KMS-11 (cell line): ENCODE measurements at regions not wholly inside any gene's neighbourhood (a gene's known extent, or its start where the extent isn't known, plus 50 kb on each side); places are given as distances from the start of the nearest gene placed in this dataset.

Experiments
- H2AFZ ChIP-seq: fragments of 200-600 bp; sonication (generic); 2 replicates; pipeline ENCODE4 v1.6.1; 2016; ENCODE audit warnings: antibody characterized with exemption, mixed run types, low read depth
- H3K27ac ChIP-seq: fragments of 200-600 bp; sonication (generic); 2 replicates; pipeline ENCODE4 v1.6.1; 2016; ENCODE audit warnings: mild to moderate bottlenecking, mixed run types
- H3K27me3 ChIP-seq: fragments of 200-600 bp; sonication (generic); 2 replicates; pipeline ENCODE4 v1.6.1; 2017; ENCODE audit warnings: mild to moderate bottlenecking, low read depth, mixed run types, moderate library complexity; ENCODE audit not compliant: insufficient read depth
- H3K36me3 ChIP-seq: fragments of 200-600 bp; sonication (generic); 2 replicates; pipeline ENCODE4 v1.6.1; 2017; ENCODE audit warnings: mild to moderate bottlenecking, mixed run types; ENCODE audit not compliant: insufficient read depth
- H3K4me1 ChIP-seq: fragments of 200-600 bp; sonication (generic); 2 replicates; pipeline ENCODE4 v1.6.1; 2016; ENCODE audit warnings: mild to moderate bottlenecking, low read depth, mixed run types; ENCODE audit not compliant: poor library complexity, severe bottlenecking
- H3K4me2 ChIP-seq: fragments of 200-600 bp; sonication (generic); 2 replicates; pipeline ENCODE4 v1.7.0; 2016; ENCODE audit warnings: mild to moderate bottlenecking, mixed run types
- H3K4me3 ChIP-seq: fragments of 200-600 bp; sonication (generic); IDR thresholded peaks from 2 replicates; pipeline ENCODE4 v1.6.1; 2017; ENCODE audit warnings: low read depth, low read length, mixed read lengths; ENCODE audit not compliant: insufficient read depth
- H3K79me2 ChIP-seq: fragments of 200-600 bp; sonication (generic); 2 replicates; pipeline ENCODE4 v1.6.1; 2016; ENCODE audit warnings: low read depth, mixed run types; ENCODE audit not compliant: insufficient read depth
- H3K9ac ChIP-seq: fragments of 200-600 bp; sonication (generic); 2 replicates; pipeline ENCODE4 v1.6.1; 2016; ENCODE audit warnings: mild to moderate bottlenecking, mixed run types
- H4K20me1 ChIP-seq: fragments of 200-600 bp; sonication (generic); 2 replicates; pipeline ENCODE4 v1.6.1; 2016; ENCODE audit warnings: mild to moderate bottlenecking, mixed run types; ENCODE audit not compliant: insufficient read depth
- TF ChIP-seq, protein P1 (sequence below): fragments of 200-600 bp; sonication (generic); conservative IDR thresholded peaks from 2 replicates; pipeline ENCODE4 v1.6.1; 2017; ENCODE audit warnings: low read depth, mild to moderate bottlenecking, antibody characterized with exemption, low read length, moderate library complexity, mixed read lengths

- TF ChIP-seq, protein P1, sequence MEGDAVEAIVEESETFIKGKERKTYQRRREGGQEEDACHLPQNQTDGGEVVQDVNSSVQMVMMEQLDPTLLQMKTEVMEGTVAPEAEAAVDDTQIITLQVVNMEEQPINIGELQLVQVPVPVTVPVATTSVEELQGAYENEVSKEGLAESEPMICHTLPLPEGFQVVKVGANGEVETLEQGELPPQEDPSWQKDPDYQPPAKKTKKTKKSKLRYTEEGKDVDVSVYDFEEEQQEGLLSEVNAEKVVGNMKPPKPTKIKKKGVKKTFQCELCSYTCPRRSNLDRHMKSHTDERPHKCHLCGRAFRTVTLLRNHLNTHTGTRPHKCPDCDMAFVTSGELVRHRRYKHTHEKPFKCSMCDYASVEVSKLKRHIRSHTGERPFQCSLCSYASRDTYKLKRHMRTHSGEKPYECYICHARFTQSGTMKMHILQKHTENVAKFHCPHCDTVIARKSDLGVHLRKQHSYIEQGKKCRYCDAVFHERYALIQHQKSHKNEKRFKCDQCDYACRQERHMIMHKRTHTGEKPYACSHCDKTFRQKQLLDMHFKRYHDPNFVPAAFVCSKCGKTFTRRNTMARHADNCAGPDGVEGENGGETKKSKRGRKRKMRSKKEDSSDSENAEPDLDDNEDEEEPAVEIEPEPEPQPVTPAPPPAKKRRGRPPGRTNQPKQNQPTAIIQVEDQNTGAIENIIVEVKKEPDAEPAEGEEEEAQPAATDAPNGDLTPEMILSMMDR, result no peak
- Histone ChIP-seq H2AFZ (no peak overlapping the region), H3K27ac (no peak overlapping the region), H3K4me3 (no peak overlapping the region), H3K79me2 (no peaks in the 10 kb centered on the region), H3K4me1 (peaks cover 21% of the 10 kb centered on the region), H4K20me1 (no peaks in the 10 kb centered on the region), H3K36me3 (no peaks in the 10 kb centered on the region), H3K27me3 (no peaks in the 10 kb centered on the region), H3K4me2 (no peak overlapping the region), H3K9ac (no peak overlapping the region)
These were observed 192.0 kb downstream of the BCHE start for GRCh38 chr3:165645191-165645590.

DNA sequence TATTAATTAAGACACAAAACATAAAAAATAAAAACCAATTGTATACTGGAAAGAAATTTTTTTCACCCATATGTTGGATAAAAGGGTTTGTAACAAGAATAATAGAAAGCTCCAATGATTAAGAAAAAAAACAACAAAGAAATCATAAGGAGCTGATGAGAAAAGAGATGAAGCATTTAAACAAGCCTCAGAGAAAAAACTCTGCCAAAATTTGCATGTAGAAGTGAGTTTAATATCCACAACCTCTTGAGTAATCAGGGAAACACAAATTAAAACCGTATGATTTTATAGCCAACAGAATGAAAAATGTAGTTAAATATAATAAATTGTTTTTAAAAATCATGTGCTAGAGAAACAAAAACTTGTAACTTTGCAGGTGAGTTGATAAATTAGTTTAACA, 192.9 kb downstream of the BCHE start:
- Histone ChIP-seq H2AFZ (no peak overlapping the region), H3K4me2 (no peak overlapping the region), H3K9ac (no peak overlapping the region), H3K27me3 (no peaks in the 10 kb centered on the region), H4K20me1 (no peaks in the 10 kb centered on the region), H3K27ac (no peak overlapping the region), H3K36me3 (no peaks in the 10 kb centered on the region), H3K4me3 (no peak overlapping the region), H3K4me1 (peaks cover 21% of the 10 kb centered on the region), H3K79me2 (no peaks in the 10 kb centered on the region)
- TF ChIP-seq, protein P1, result no peak

DNA sequence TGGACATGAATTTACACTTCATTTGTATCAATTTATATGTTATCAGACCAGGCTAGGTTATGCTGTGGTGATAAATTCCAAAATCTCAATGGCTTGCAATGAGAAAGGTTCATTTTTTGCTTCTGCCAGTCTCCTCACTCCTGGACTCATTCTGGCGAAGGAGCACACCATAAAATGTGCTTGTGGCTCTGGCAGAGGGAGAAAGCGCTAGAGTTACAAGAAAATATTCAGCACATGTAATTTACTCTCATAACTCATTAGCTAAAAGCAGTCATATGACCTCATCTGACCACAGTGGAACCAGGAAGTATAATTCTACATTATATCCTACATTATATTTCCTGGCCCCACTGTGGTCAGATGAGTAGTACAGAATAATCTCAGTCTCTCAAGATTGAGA, 193.8 kb downstream of the BCHE start:
- no peak overlapping the region for H3K4me3 ChIP-seq
- H2AFZ ChIP-seq, result peak overlapping the region; percentile 34
- no peaks in the 10 kb centered on the region for H3K79me2 ChIP-seq
- H4K20me1 ChIP-seq, result no peaks in the 10 kb centered on the region
- TF ChIP-seq, protein P1, result no peak
- no peaks in the 10 kb centered on the region for H3K27me3 ChIP-seq
- H3K4me1 ChIP-seq, result peaks cover 21% of the 10 kb centered on the region
- peak overlapping the region; percentile 23 for H3K27ac ChIP-seq
- H3K9ac ChIP-seq, result no peak overlapping the region
- peak overlapping the region; percentile 14; the same call in 1 of the 2 replicates for H3K4me2 ChIP-seq
- no peaks in the 10 kb centered on the region for H3K36me3 ChIP-seq

DNA sequence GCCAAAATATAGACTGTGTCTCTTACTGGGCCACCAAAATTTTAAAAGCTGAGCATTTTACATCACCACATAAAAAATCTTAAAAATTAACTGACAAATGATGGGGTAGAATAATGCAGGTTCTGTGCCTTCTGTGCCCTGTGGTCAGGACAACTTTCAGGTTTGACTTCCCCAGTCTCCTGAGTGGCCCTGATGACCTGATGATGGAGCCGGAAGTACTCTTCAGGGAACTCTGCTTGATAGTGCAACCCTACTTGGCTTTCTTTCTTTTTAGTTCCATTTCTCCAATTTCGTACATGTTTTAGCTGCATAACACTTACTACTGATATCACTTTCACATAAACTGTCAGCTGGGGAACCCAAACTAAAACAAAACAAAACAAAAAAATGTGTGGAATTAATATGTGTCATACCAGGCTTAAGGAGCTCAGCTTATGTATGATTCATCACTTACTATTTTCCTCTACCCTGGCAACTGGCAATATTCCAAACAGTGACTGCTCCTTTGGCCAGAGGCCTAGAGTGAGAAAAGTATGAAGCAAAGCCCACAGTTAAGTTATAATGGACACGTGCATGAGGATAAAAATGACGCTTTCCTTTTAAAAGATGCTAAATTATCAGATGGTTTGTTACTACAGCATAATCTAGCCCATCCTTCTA, 194.3 kb downstream of the BCHE start:
- H3K9ac ChIP-seq, result no peak overlapping the region
- H3K27me3 ChIP-seq, result no peaks in the 10 kb centered on the region
- H3K4me3 ChIP-seq, result no peak overlapping the region
- no peaks in the 10 kb centered on the region for H3K36me3 ChIP-seq
- TF ChIP-seq, protein P1, result no peak
- H3K27ac ChIP-seq, result peak overlapping the region; percentile 23
- peak overlapping the region; percentile 34 for H2AFZ ChIP-seq
- H3K79me2 ChIP-seq, result no peaks in the 10 kb centered on the region
- peaks cover 21% of the 10 kb centered on the region for H3K4me1 ChIP-seq
- no peaks in the 10 kb centered on the region for H4K20me1 ChIP-seq
- H3K4me2 ChIP-seq, result peak overlapping the region; percentile 14; the same call in 1 of the 2 replicates
